RWPE1 (cell line): ENCODE measurements at regions not wholly inside any gene's neighbourhood (a gene's known extent, or its start where the extent isn't known, plus 50 kb on each side); places are given as distances from the start of the nearest gene placed in this dataset.

ENCODE experiments used
- CTCF ChIA-PET: fragments of 350-600 bp; sonication (Branson Sonifier 250); formaldehyde crosslinking; extraction: SDS; loops from one replicate; lab custom pipeline; 2021; lab: Yijun Ruan, JAX
- POLR2A ChIA-PET: fragments of 400-600 bp; formaldehyde crosslinking; extraction: SDS; loops from one replicate; lab custom pipeline; 2020; ENCODE audit warnings: antibody characterized with exemption; ENCODE audit not compliant: low non-redundant PET; lab: Yijun Ruan, JAX
- DNase-seq: peaks from one replicate; pipeline ENCODE4 v3.0.0; 2012; ENCODE audit warnings: low spot score
- H3K27ac ChIP-seq: fragments of 450-650 bp; 2 replicates; pipeline ENCODE4 v1.5.1; 2017
- CTCF ChIP-seq: fragments of 450-650 bp; conservative IDR thresholded peaks from 2 replicates; pipeline ENCODE4 v1.5.1; 2017; ENCODE audit warnings: low read depth, mild to moderate bottlenecking

GRCh38 chr1:185670187-185670627 is 64.0 kb upstream of the HMCN1 start:
- peak; percentile 34 for DNase-seq
- H3K27ac ChIP-seq = no peak overlapping the region
- POLR2A ChIA-PET = no interaction called here
- peak; percentile 41 for TF ChIP-seq CTCF
- CTCF ChIA-PET = interaction anchor here (0.7 to 2.4 kb wide), 10 partner anchors 11 to 432 kb away, joined by 3 to 11 read pairs (median 3); no protein-coding TSS in a partner anchor

- ChIA-PET CTCF (no interaction called here), POLR2A (no interaction called here)
- no peak for TF ChIP-seq CTCF
- DNase-seq = no peak
- H3K27ac ChIP-seq = no peak overlapping the region
These were observed 66.2 kb upstream of the HMCN1 start for GRCh38 chr1:185668013-185668412.

GRCh38 chr1:185666582-185666981 is 67.6 kb upstream of the HMCN1 start:
- no peak for TF ChIP-seq CTCF
- no peak for DNase-seq
- ChIA-PET CTCF (no interaction called here), POLR2A (no interaction called here)
- H3K27ac ChIP-seq = no peak overlapping the region

- ChIA-PET POLR2A (no interaction called here), CTCF (no interaction called here)
These were observed 70.4 kb upstream of the HMCN1 start for GRCh38 chr1:185663771-185664296.

GRCh38 chr1:185663332-185663731 is 70.9 kb upstream of the HMCN1 start:
- POLR2A ChIA-PET = no interaction called here
- no peak for DNase-seq
- H3K27ac ChIP-seq = no peak overlapping the region
- TF ChIP-seq CTCF = no peak
- CTCF ChIA-PET = no interaction called here

More at GRCh38 chr1:185663771-185664296, 70.4 kb upstream of the HMCN1 start:
- DNase-seq = no peak
- no peak overlapping the region for H3K27ac ChIP-seq
- no peak for TF ChIP-seq CTCF

GRCh38 chr1:185661971-185662370 is 72.2 kb upstream of the HMCN1 start:
- H3K27ac ChIP-seq = no peak overlapping the region
- ChIA-PET CTCF (interaction anchor here (0.7 kb wide), 1 partner anchor 442 kb away, joined by 7 read pairs; no protein-coding TSS in a partner anchor), POLR2A (no interaction called here)
- no peak for DNase-seq
- TF ChIP-seq CTCF = no peak
